ENCODE measurements at regions not wholly inside any gene's neighbourhood (a gene's known extent, or its start where the extent isn't known, plus 50 kb on each side); places are given as distances from the start of the nearest gene placed in this dataset.

DNA sequence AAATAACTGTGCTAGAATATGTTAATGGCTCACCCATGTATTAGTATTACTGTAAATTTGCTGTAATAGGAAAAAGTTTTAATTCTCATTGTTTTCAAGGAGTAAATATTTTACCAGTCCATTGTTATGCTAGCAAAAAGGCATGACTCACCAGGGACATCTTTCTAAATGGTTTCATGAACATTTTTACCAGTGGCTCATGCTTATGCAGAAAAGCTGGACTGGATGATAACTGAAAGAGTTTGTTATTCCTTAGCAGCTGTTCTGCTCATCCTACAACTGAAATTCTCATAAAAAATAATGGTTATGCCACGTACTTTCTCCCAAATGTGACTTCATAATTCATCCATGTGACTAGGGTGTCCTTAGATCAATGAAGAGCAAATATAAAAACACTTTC, 111.9 kb upstream of the PCDH18 start:
- Histone ChIP-seq H3K27me3 (no peaks in the 10 kb centered on the region), H3K4me3 (no peak overlapping the region), H3K27ac (no peak overlapping the region), H3K9me3 (no peaks in the 10 kb centered on the region), H3K4me1 (no peaks in the 10 kb centered on the region), H3K36me3 (no peaks in the 10 kb centered on the region)
- intact Hi-C loops (cut with DNase I; ENCODE audit: low total_unique reads) = no loop called here
- no peak for TF ChIP-seq POLR2A (IDR thresholded peaks at IDR 0.05)
- no peak for DNase-seq

DNA sequence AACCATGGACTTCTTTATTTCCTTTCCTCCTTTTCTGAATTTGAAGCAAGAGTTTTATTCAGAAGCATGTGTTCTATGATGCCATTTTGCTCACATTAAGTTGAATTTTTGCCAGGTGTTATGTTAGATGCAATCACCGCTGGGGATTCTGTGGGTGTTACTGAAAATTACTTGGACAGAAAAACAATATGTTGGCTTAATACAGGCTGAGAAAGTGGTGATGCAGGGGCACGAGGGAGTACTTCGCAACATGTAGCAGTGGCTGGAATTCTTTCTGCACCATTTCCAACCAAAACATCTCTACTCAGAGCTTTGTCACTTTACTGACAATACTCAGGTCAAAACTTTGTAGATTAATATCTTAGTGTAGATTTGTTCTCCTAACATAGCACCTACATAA, 109.2 kb upstream of the PCDH18 start:
- no peak for DNase-seq
- Histone ChIP-seq H3K4me3 (no peak overlapping the region), H3K9me3 (no peaks in the 10 kb centered on the region), H3K27me3 (no peaks in the 10 kb centered on the region), H3K4me1 (no peaks in the 10 kb centered on the region), H3K36me3 (no peaks in the 10 kb centered on the region), H3K27ac (no peak overlapping the region)
- intact Hi-C loops (cut with DNase I; ENCODE audit: low total_unique reads) = no loop called here
- TF ChIP-seq, protein P1, sequence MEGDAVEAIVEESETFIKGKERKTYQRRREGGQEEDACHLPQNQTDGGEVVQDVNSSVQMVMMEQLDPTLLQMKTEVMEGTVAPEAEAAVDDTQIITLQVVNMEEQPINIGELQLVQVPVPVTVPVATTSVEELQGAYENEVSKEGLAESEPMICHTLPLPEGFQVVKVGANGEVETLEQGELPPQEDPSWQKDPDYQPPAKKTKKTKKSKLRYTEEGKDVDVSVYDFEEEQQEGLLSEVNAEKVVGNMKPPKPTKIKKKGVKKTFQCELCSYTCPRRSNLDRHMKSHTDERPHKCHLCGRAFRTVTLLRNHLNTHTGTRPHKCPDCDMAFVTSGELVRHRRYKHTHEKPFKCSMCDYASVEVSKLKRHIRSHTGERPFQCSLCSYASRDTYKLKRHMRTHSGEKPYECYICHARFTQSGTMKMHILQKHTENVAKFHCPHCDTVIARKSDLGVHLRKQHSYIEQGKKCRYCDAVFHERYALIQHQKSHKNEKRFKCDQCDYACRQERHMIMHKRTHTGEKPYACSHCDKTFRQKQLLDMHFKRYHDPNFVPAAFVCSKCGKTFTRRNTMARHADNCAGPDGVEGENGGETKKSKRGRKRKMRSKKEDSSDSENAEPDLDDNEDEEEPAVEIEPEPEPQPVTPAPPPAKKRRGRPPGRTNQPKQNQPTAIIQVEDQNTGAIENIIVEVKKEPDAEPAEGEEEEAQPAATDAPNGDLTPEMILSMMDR (IDR thresholded peaks at IDR 0.05) = no peak
- no peak for TF ChIP-seq POLR2A (IDR thresholded peaks at IDR 0.05)

DNA sequence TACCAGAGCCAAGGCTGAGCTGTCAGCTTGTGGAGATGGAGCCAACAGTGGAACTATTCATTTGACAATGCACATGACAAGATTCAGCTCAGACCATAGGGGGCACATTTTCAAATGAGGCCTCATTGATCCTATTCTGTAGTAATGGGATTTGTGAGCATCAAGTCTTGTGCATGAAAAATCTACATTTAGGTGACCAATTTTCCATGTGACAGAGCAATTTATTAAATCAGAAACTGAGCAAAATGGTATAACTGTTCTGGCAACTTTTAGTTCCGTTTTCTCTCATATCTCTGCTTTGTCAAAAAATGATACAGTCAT, 108.5 kb upstream of the PCDH18 start:
- TF ChIP-seq POLR2A (IDR thresholded peaks at IDR 0.05) = no peak
- TF ChIP-seq, protein P1 (IDR thresholded peaks at IDR 0.05) = no peak
- H3K4me3 ChIP-seq = no peak overlapping the region

DNA sequence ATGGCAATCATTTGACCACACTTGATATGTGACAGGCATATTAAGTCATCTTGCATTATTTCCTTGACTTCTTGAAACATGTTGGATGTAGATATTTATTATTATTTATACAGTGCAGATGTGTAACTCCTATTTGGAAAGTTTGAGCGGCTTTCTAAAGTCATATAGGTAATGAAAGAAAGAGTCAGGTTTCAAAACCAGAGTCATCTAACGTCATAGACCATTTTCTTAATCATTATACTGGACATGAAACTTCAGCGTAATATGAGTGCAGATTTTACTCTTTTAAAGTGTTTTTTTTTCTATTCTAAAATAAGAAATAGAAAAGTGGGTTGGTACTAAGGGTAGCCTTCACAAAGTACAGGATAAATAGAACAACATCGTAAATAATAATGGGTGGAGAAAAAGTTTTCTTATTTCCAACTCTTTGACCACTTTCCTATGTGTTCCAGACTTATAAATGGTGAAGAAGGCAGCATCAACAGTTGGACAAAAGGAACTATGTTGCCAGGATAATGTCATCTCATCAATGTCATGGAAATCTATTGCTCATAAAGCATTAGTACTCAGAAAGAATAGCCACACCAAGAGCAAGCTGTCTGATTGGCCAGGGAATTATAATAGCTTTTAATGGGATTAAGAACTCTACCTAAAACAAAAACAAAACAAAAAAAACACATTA, 108.0 kb upstream of the PCDH18 start:
- no peaks in the 10 kb centered on the region for H3K36me3 ChIP-seq
- TF ChIP-seq, protein P1 (IDR thresholded peaks at IDR 0.05) = no peak
- no peak for TF ChIP-seq POLR2A (IDR thresholded peaks at IDR 0.05)
- intact Hi-C loops (cut with DNase I; ENCODE audit: low total_unique reads) = no loop called here
- no peaks in the 10 kb centered on the region for H3K4me1 ChIP-seq
- no peak overlapping the region for H3K4me3 ChIP-seq
- no peaks in the 10 kb centered on the region for H3K9me3 ChIP-seq
- no peak for DNase-seq
- H3K27me3 ChIP-seq = no peaks in the 10 kb centered on the region
- H3K27ac ChIP-seq = no peak overlapping the region

More for the DNA sequence above, 108.5 kb upstream of the PCDH18 start:
- intact Hi-C loops (cut with DNase I; ENCODE audit: low total_unique reads) = no loop called here
- DNase-seq = no peak
- Histone ChIP-seq H3K4me1 (no peaks in the 10 kb centered on the region), H3K27me3 (no peaks in the 10 kb centered on the region), H3K27ac (no peak overlapping the region), H3K36me3 (no peaks in the 10 kb centered on the region), H3K9me3 (no peaks in the 10 kb centered on the region)

DNA sequence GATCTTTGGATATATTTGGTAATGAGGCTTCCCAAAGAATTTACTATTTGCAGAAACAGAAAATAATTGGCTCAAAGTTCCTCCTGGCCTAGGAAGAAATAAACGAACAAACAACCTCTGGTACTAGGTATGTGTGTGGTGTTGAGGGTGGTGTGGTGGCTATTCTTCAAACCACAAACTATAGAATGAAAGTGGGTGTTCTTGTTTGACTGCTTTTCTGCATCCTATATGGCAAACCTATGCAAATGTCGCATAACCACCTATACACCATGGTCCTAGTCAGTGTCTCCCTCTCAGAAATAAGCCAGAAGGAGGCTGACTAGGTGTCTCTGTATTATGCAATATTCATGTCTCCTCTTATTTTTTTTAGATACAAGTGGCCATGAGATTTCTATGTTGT, 106.6 kb upstream of the PCDH18 start:
- no peak for DNase-seq
- Histone ChIP-seq H3K9me3 (no peaks in the 10 kb centered on the region), H3K4me1 (no peaks in the 10 kb centered on the region), H3K4me3 (no peak overlapping the region), H3K27ac (no peak overlapping the region), H3K27me3 (no peaks in the 10 kb centered on the region), H3K36me3 (no peaks in the 10 kb centered on the region)
- intact Hi-C loops (cut with DNase I; ENCODE audit: low total_unique reads) = no loop called here
- no peak for TF ChIP-seq POLR2A (IDR thresholded peaks at IDR 0.05)
- TF ChIP-seq, protein P1 (IDR thresholded peaks at IDR 0.05) = no peak

DNA sequence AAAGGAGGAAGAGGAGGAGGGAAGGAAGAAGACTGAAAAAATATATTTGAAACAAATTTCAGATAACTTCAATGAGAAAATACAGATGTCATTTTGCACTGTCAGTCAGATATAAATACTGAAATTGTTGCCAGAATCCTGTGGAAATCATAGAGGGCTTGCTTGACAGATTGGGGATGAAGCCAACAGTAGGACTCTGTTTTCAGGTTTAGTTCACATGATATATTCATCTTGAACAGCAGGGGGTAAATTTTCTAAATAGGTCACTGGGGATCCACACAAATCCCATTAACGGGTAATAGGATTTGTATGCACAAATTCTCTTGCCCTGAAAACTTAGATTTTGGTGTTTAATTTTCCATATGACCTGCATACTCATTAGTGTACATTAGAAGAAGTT, 103.3 kb upstream of the PCDH18 start:
- H3K9me3 ChIP-seq = no peaks in the 10 kb centered on the region
- H3K4me3 ChIP-seq = no peak overlapping the region
- no peak for TF ChIP-seq POLR2A (IDR thresholded peaks at IDR 0.05)
- TF ChIP-seq, protein P1 (IDR thresholded peaks at IDR 0.05) = no peak
- H3K27me3 ChIP-seq = no peaks in the 10 kb centered on the region
- H3K4me1 ChIP-seq = no peaks in the 10 kb centered on the region
- no peak overlapping the region for H3K27ac ChIP-seq
- no peaks in the 10 kb centered on the region for H3K36me3 ChIP-seq
- intact Hi-C loops (cut with DNase I; ENCODE audit: low total_unique reads) = no loop called here
- DNase-seq = no peak
